GM19455 (cell line): ENCODE measurements at regions not wholly inside any gene's neighbourhood (a gene's known extent, or its start where the extent isn't known, plus 50 kb on each side); places are given as distances from the start of the nearest gene placed in this dataset.
"Not testable (repeated sequence)": the region's sequence is repeated elsewhere in the genome, so short reads cannot be mapped to it uniquely, and the experiment has no call there.

Experiments used
- ATAC-seq: cut with Tn5 transposase; IDR thresholded peaks from one replicate; pipeline ENCODE4 v1.9.1; 2021; ENCODE audit not compliant: unreplicated experiment

GRCh38 chr20:22732751-22733150 lies 148.4 kb upstream of the FOXA2 start:
- ATAC-seq = no peak

GRCh38 chr20:22734946-22735647 lies 150.7 kb upstream of the FOXA2 start:
- not testable (repeated sequence) for ATAC-seq

DNA sequence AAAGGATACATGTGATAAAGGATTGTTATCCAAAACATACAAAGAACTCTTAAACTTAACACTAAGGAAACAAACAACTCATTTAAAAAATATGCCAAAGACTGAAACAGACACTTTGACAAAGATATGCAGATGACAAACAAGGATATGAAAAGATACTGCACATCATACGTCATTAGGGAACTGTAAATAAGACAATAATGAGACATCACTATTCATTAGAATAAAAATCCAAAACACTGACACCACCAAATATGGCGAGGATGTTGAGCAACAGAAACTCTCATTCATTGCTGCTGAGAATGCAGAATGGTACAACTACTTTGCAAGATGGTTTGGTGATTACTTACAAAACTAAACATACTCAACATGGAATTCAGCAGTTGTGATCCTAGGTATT lies 156.5 kb upstream of the FOXA2 start:
- no peak for ATAC-seq

DNA sequence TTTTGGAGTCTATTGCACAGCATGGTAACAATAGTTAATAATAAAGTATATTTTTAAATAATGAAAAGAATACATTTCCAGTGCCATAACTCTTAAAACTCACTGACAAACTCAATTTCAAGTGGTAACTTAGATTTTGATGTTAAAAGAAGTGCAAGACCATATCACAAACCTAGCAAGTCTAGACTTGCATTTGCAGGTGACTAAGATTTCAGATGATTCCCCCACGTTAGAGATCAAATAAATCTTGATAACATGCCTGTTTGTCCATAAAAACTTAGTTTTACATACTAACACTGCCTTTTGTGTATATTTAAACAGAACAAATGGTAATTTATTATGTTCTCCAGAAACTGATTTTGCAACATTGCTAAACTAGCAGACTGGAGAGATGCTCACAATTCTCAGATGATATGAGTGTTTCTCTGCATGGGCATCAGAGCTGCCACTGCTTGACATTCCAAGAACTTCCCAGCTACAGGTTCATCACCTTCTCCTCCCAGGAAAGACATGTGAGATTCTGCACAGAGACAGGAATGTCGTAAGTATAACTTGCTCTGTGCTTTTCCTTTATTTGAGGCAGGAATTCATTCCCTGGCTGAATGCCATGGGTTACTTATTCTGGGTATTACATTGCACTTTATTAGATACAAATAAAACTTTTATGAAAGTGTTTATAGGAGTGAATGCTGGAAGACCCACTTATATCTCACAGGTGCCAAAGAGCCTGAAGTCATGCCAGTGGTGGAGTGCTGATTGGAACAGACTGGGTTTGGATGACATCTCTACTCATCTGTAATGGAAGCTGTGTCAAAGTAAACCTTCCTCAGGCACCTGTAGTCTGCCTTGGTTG lies 160.2 kb upstream of the FOXA2 start:
- no peak for ATAC-seq

DNA sequence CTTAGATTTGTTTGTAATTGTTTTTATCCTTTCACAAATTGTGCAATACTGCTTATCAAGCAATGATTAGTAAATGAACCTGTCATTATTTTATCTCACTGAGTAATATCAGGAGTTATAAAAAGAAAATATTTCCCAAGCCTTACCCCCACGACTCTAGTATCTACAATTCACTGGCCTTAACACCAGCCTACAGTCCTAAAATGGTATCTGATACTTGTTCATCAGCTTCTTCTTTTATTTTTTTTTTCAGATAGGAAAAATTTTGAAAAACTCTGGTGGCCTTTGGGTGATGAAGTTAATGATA lies 160.8 kb upstream of the FOXA2 start:
- no peak for ATAC-seq

GRCh38 chr20:22746957-22747356 lies 162.6 kb upstream of the FOXA2 start:
- no peak for ATAC-seq

- ATAC-seq = no peak
These were observed 168.0 kb upstream of the FOXA2 start for GRCh38 chr20:22752324-22752723.

DNA sequence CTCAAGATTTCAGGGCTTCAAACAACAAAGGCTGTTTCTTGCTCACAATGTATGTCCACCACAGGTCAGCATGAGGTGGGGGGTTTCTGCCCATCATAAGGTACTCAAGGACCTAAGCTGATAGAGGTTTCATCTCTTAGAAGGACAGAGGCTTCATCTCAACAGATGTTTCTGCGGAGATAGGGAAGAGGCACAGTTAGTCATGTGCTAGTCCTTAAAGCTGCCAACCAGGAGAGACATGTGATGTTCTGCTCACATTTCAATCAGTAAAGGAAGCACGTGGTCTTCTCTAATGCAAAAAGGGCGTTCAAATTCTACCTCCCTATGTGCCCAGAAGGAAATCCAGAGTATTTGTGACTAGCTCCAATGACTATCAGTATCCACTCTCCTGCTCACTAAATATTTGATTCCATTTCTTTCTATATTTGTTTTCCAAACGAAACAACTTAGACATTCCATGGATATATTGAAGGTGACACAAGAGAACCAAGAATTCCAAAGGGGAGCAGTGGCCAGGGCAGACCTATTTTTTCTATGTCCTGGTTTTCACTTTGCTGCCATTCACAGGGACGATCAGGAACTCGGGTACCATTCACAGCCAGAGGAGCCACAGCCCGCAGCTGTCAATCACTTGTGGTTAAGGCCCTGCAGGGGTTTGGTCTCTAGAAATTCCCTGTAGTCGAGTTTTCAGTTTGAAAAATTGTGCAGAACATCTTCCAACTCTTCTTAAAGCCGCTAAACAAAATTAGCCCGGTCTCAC lies 173.2 kb upstream of the FOXA2 start:
- no peak for ATAC-seq

DNA sequence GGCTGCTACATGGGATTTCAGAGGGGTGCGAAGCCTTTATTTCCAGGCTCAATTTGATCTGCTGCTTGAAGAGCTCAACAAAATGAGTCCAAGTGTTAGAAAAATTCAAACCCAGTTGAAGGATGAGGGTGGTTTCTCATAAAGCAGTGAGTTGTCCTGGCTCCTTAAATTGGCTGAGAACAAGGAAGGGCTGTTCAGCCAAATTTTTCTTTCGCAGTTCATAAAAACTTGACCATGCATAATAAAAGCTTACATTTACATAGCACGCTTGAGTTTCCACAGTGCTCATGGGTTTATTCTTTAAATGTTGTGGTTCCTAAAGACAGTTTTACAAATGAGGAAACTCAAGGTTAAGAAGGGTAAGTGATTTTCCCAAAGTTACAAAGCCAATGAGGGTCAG lies 174.4 kb upstream of the FOXA2 start:
- ATAC-seq = no peak

- ATAC-seq = no peak
These were observed 178.3 kb upstream of the FOXA2 start for GRCh38 chr20:22762576-22763256.

- ATAC-seq = no peak
These were observed 179.0 kb upstream of the FOXA2 start for GRCh38 chr20:22763257-22763906.

DNA sequence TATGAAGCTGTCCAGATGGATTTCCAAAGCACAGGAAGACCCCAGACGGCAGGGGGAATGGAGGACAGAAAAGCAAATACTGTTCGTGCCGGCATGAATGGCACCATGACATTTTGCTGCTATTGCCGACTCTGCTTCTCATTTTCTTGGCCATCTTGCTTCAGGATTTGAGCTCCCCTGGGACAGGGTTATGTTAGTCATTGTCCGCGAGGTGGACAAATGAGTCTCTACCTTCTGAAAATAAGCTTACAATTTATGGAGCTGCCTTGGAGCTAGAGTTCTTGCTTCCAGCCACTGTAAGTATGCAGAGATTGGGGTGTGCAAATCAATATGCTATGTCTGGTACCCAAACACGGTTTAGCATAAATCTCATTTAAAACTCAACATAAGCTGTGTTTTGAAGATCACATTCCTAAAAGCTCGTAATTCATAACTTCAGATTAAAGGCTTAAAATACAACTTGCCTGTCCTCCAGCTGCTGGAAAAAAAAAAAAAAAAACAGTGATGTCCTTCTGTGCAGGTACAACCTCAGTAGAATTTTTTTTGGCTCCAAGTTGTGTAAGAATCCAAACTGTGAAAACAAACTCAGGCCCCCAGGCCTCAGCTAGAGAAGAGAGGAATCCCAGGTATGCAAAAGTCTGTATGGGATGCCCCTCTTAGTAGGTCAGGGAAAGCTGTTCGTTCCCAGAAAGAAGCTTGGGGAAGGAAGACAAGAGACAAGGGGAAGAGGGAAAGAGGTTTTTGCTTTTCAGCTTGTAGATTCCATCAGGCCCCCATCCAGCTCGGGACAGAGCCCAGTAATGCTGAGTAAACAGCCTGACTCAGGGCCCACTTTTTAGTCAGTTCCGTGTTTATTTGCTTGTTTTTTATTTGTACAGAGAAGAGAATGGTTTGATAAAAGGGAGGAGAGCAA lies 184.2 kb upstream of the FOXA2 start:
- no peak for ATAC-seq

DNA sequence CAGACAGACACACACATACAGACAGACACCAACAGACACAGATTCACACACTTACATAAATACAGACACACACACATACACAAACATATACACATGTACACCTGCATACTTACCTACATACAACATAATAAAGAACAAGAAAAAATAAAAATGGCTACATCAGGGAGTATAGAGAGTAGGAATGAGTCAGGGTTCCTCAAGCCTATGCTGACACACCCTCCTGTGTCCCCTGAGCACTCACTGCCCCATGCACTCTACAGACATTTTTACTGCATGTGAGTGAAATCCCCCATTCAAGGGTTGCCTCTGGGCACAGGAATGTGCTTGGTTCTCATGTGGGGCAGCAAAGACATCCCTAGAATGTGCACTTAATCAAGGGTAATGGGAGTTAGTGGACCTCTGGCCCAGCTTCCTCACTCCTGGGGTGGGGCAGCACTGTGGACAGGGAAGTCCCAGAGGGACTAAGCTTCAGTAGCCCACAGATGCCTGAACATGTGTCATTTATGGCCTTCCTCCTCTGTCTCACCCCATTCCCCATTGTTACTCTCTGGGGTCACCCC lies 185.9 kb upstream of the FOXA2 start:
- no peak for ATAC-seq

GRCh38 chr20:22771706-22772105 lies 187.3 kb upstream of the FOXA2 start:
- no peak for ATAC-seq

GRCh38 chr20:22773344-22773743 lies 189.0 kb upstream of the FOXA2 start:
- no peak for ATAC-seq

DNA sequence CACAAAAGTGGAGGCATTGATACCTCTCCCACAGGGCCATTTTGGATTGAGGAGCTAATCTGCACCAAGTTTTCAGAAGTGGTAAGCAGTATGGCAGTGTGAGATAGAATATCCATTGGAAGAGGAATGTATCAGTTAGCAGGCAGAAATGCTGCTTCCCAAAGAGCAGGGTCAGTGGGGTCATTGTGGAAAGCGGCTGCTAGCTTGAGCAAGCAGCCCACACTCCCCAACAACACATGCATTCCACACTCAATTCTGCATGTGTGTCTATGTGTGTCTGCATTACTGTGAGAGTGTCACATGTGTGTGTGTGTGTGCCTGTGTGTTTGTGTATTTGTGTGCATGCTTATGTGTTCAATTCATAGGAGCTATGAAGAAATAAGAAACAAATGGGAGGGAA lies 190.9 kb upstream of the FOXA2 start:
- no peak for ATAC-seq

DNA sequence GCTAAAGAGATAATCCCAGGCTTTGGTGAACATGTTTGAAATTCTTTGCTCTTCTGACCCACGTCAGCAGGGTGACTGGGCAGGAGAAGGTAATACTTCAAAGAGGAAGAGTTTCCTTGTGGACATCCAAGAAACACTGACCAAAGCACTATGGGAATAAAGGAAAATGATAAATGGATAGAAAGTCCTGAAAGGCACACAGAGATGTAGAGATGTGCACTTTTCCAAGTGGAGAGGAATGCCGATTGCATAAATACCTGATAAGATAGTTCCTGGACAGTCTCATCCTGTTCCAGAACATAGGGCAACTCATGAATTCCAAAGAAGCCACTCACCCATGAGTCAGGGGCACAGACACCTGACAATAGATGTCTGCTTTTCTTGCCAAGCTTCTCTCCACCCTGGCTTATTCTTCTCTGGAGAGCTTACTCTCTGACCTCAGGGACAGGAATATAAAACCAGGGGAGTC lies 191.3 kb upstream of the FOXA2 start:
- no peak for ATAC-seq

GRCh38 chr20:22776369-22776768 lies 192.0 kb upstream of the FOXA2 start:
- ATAC-seq = no peak

DNA sequence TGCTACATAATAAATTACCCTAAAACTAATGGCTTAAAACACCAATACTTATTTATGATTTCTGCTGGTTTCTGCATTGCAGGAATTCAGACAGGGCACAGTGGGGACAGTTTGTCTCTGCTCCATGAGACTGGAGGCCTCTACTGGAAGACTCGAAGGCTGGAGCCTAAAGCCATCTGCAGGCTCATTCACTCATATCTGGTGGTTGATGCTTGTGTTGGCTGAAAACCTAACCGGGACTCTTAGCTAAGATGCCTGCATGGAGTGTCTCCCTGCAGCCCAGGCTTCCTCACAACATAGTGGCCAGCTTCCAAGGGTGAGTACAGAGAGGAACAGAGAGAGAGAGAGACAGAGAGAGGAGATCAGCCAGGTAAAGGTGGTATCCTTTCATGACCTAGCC lies 195.5 kb upstream of the FOXA2 start:
- ATAC-seq = no peak
